ENCODE measurements at regions not wholly inside any gene's neighbourhood (a gene's known extent, or its start where the extent isn't known, plus 50 kb on each side); places are given as distances from the start of the nearest gene placed in this dataset.
A peak's percentile ranks its signal among the peaks of the same experiment; 100 is the strongest.

GRCh38 chr7:17130281-17131059 lies 168.0 kb upstream of the AHR start:
- DNase-seq: peak in 2 of 4 donors; percentile 40 to 68
- Histone ChIP-seq H3K9me3 (no peaks in the 10 kb centered on the region), H3K4me1 (peaks cover 0 to 9% of the 10 kb centered on the region in 2 donors), H3K27ac (peak overlapping the region; percentile 11 to 13), H3K36me3 (no peaks in the 10 kb centered on the region), H3K27me3 (no peaks in the 10 kb centered on the region), H3K4me3 (no peak overlapping the region)
- ATAC-seq: peak; percentile 87
- intact Hi-C loops (cut with DNase I): no loop called here
- TF ChIP-seq, protein P1, sequence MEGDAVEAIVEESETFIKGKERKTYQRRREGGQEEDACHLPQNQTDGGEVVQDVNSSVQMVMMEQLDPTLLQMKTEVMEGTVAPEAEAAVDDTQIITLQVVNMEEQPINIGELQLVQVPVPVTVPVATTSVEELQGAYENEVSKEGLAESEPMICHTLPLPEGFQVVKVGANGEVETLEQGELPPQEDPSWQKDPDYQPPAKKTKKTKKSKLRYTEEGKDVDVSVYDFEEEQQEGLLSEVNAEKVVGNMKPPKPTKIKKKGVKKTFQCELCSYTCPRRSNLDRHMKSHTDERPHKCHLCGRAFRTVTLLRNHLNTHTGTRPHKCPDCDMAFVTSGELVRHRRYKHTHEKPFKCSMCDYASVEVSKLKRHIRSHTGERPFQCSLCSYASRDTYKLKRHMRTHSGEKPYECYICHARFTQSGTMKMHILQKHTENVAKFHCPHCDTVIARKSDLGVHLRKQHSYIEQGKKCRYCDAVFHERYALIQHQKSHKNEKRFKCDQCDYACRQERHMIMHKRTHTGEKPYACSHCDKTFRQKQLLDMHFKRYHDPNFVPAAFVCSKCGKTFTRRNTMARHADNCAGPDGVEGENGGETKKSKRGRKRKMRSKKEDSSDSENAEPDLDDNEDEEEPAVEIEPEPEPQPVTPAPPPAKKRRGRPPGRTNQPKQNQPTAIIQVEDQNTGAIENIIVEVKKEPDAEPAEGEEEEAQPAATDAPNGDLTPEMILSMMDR (IDR thresholded peaks at IDR 0.05): no peak

GRCh38 chr7:17131060-17131345 lies 167.4 kb upstream of the AHR start:
- no peaks in the 10 kb centered on the region for H3K36me3 ChIP-seq
- DNase-seq (peak in 1 of 4 donors; percentile 24), ATAC-seq (peak; percentile 36)
- TF ChIP-seq, protein P1 (IDR thresholded peaks at IDR 0.05): no peak
- intact Hi-C loops (cut with DNase I): no loop called here
- H3K9me3 ChIP-seq: no peaks in the 10 kb centered on the region
- H3K27me3 ChIP-seq: no peaks in the 10 kb centered on the region
- H3K4me3 ChIP-seq: no peak overlapping the region
- H3K27ac ChIP-seq: peak overlapping the region in 1 of 2 donors; percentile 11
- peaks cover 0 to 9% of the 10 kb centered on the region in 2 donors for H3K4me1 ChIP-seq

GRCh38 chr7:17131983-17132655 lies 166.3 kb upstream of the AHR start:
- ATAC-seq: no peak
- no peak overlapping the region for H3K27ac ChIP-seq
- H3K36me3 ChIP-seq: no peaks in the 10 kb centered on the region
- TF ChIP-seq, protein P1 (IDR thresholded peaks at IDR 0.05): no peak
- intact Hi-C loops (cut with DNase I): no loop called here
- no peaks in the 10 kb centered on the region for H3K9me3 ChIP-seq
- peak in 1 of 4 donors; percentile 47 for DNase-seq
- H3K27me3 ChIP-seq: no peaks in the 10 kb centered on the region
- peaks cover 0 to 9% of the 10 kb centered on the region in 2 donors for H3K4me1 ChIP-seq
- no peak overlapping the region for H3K4me3 ChIP-seq

- DNase-seq (no peak), ATAC-seq (no peak)
- intact Hi-C loops (cut with DNase I): no loop called here
- Histone ChIP-seq H3K4me3 (no peak overlapping the region), H3K36me3 (no peaks in the 10 kb centered on the region), H3K9me3 (no peaks in the 10 kb centered on the region), H3K27ac (no peak overlapping the region), H3K27me3 (no peaks in the 10 kb centered on the region), H3K4me1 (peaks cover 0 to 9% of the 10 kb centered on the region in 2 donors)
- TF ChIP-seq, protein P1 (IDR thresholded peaks at IDR 0.05): no peak
Observed at GRCh38 chr7:17132726-17133125, 165.7 kb upstream of the AHR start.

DNA sequence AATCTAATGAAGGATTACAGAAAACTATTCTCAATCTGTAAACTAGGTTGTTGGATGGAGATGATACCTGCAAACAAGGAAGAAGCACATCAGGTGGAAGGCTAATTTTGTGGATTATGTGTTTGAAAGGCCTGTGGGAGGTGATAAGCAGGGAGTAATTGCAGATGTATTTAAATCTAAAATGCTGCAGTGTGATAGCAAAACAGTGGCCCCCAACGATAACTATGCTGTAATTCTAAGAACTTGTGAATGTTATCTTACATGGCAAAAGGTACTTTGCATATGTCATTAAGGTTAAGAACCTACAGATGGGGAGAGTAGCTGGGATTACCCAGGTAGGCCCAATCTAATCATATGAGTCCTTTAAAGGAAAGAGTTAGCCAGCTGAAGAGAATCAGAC lies 164.5 kb upstream of the AHR start:
- Histone ChIP-seq H3K27ac (no peak overlapping the region), H3K4me1 (peaks cover 0 to 9% of the 10 kb centered on the region in 2 donors), H3K9me3 (no peaks in the 10 kb centered on the region), H3K27me3 (no peaks in the 10 kb centered on the region), H3K4me3 (no peak overlapping the region), H3K36me3 (no peaks in the 10 kb centered on the region)
- no peak for ATAC-seq
- no peak for DNase-seq
- TF ChIP-seq, protein P1 (IDR thresholded peaks at IDR 0.05): no peak
- intact Hi-C loops (cut with DNase I): no loop called here
